ENCODE measurements at regions not wholly inside any gene's neighbourhood (a gene's known extent, or its start where the extent isn't known, plus 50 kb on each side); places are given as distances from the start of the nearest gene placed in this dataset.

DNA sequence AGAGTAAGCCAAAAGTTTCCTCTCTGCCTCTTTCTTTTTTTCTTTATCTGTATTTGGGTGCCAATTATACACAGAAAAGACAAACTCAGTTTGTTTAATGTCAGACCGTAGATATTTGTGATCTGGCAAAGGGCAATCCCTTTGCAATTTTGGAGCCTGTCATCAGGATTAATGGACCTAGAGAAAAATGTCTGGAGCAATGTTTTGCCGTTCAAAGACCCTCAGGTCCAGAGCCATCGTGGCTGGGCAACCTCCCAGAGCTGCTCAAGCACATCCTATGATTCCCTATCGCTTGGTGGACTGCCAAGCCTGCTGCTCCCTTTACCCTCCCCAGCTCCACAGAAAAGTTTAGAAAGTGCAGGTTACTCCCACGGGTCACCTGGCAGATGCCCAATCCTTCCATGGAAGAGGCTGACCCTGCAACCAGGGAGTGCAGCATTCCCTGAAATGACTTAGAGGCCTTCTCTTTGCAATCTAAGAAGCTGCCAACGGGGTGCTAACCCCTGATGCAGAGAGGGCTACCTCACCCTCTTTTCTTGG is 112.5 kb upstream of the NGF start:
- TF ChIP-seq, protein P1, sequence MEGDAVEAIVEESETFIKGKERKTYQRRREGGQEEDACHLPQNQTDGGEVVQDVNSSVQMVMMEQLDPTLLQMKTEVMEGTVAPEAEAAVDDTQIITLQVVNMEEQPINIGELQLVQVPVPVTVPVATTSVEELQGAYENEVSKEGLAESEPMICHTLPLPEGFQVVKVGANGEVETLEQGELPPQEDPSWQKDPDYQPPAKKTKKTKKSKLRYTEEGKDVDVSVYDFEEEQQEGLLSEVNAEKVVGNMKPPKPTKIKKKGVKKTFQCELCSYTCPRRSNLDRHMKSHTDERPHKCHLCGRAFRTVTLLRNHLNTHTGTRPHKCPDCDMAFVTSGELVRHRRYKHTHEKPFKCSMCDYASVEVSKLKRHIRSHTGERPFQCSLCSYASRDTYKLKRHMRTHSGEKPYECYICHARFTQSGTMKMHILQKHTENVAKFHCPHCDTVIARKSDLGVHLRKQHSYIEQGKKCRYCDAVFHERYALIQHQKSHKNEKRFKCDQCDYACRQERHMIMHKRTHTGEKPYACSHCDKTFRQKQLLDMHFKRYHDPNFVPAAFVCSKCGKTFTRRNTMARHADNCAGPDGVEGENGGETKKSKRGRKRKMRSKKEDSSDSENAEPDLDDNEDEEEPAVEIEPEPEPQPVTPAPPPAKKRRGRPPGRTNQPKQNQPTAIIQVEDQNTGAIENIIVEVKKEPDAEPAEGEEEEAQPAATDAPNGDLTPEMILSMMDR (IDR thresholded peaks at IDR 0.05): no peak
- TF ChIP-seq POLR2AphosphoS5 (IDR thresholded peaks at IDR 0.05): no peak
